ENCODE measurements at regions not wholly inside any gene's neighbourhood (a gene's known extent, or its start where the extent isn't known, plus 50 kb on each side); places are given as distances from the start of the nearest gene placed in this dataset.

DNA sequence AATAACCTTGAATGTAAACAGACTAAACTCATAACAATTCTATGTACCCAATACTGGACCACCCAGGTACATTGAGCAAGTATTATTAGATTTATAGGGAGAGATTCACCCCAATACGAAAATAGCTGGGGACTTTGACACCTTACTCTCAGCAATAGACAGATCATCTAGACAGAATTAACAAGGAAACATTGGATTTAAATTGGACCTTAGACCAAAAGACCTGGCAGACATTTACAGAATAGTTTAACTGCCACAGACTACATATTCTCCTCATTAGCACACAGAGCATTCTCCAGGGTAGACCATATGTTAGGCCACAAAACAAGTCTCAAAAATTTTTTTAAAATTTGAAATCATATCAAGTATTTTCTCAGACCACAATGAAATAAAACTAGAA lies 397.4 kb downstream of the PIK3R1 start (continued):
- TF ChIP-seq, protein P1, sequence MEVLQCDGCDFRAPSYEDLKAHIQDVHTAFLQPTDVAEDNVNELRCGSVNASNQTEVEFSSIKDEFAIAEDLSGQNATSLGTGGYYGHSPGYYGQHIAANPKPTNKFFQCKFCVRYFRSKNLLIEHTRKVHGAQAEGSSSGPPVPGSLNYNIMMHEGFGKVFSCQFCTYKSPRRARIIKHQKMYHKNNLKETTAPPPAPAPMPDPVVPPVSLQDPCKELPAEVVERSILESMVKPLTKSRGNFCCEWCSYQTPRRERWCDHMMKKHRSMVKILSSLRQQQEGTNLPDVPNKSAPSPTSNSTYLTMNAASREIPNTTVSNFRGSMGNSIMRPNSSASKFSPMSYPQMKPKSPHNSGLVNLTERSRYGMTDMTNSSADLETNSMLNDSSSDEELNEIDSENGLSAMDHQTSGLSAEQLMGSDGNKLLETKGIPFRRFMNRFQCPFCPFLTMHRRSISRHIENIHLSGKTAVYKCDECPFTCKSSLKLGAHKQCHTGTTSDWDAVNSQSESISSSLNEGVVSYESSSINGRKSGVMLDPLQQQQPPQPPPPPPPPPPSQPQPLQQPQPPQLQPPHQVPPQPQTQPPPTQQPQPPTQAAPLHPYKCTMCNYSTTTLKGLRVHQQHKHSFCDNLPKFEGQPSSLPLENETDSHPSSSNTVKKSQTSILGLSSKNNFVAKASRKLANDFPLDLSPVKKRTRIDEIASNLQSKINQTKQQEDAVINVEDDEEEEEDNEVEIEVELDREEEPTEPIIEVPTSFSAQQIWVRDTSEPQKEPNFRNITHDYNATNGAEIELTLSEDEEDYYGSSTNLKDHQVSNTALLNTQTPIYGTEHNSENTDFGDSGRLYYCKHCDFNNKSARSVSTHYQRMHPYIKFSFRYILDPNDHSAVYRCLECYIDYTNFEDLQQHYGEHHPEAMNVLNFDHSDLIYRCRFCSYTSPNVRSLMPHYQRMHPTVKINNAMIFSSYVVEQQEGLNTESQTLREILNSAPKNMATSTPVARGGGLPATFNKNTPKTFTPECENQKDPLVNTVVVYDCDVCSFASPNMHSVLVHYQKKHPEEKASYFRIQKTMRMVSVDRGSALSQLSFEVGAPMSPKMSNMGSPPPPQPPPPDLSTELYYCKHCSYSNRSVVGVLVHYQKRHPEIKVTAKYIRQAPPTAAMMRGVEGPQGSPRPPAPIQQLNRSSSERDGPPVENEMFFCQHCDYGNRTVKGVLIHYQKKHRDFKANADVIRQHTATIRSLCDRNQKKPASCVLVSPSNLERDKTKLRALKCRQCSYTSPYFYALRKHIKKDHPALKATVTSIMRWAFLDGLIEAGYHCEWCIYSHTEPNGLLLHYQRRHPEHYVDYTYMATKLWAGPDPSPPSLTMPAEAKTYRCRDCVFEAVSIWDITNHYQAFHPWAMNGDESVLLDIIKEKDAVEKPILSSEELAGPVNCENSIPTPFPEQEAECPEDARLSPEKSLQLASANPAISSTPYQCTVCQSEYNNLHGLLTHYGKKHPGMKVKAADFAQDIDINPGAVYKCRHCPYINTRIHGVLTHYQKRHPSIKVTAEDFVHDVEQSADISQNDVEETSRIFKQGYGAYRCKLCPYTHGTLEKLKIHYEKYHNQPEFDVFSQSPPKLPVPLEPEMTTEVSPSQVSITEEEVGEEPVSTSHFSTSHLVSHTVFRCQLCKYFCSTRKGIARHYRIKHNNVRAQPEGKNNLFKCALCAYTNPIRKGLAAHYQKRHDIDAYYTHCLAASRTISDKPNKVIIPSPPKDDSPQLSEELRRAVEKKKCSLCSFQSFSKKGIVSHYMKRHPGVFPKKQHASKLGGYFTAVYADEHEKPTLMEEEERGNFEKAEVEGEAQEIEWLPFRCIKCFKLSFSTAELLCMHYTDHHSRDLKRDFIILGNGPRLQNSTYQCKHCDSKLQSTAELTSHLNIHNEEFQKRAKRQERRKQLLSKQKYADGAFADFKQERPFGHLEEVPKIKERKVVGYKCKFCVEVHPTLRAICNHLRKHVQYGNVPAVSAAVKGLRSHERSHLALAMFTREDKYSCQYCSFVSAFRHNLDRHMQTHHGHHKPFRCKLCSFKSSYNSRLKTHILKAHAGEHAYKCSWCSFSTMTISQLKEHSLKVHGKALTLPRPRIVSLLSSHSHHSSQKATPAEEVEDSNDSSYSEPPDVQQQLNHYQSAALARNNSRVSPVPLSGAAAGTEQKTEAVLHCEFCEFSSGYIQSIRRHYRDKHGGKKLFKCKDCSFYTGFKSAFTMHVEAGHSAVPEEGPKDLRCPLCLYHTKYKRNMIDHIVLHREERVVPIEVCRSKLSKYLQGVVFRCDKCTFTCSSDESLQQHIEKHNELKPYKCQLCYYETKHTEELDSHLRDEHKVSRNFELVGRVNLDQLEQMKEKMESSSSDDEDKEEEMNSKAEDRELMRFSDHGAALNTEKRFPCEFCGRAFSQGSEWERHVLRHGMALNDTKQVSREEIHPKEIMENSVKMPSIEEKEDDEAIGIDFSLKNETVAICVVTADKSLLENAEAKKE (CRISPR knock-in tag; IDR thresholded peaks at IDR 0.05) = no peak
- TF ChIP-seq, protein P2, sequence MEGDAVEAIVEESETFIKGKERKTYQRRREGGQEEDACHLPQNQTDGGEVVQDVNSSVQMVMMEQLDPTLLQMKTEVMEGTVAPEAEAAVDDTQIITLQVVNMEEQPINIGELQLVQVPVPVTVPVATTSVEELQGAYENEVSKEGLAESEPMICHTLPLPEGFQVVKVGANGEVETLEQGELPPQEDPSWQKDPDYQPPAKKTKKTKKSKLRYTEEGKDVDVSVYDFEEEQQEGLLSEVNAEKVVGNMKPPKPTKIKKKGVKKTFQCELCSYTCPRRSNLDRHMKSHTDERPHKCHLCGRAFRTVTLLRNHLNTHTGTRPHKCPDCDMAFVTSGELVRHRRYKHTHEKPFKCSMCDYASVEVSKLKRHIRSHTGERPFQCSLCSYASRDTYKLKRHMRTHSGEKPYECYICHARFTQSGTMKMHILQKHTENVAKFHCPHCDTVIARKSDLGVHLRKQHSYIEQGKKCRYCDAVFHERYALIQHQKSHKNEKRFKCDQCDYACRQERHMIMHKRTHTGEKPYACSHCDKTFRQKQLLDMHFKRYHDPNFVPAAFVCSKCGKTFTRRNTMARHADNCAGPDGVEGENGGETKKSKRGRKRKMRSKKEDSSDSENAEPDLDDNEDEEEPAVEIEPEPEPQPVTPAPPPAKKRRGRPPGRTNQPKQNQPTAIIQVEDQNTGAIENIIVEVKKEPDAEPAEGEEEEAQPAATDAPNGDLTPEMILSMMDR (conservative IDR thresholded peaks at IDR 0.05; ENCODE audit: low read depth in 2 of 2) = no peak
- no peak for TF ChIP-seq EZH2phosphoT487 (IDR thresholded peaks at IDR 0.05; ENCODE audit: unreplicated experiment)
- TF ChIP-seq POLR2AphosphoS5 (IDR thresholded peaks at IDR 0.05; ENCODE audit: low read depth) = no peak
- no peak for TF ChIP-seq ZNF114 (CRISPR knock-in tag; IDR thresholded peaks at IDR 0.05)
- no peak for TF ChIP-seq STAT1 (IDR thresholded peaks at IDR 0.05; ENCODE audit: unreplicated experiment)
- TF ChIP-seq EZH2 (IDR thresholded peaks at IDR 0.05; ENCODE audit: low read depth, unreplicated experiment) = no peak
- no peak for TF ChIP-seq CREB1 (CRISPR knock-in tag; IDR thresholded peaks at IDR 0.05; ENCODE audit: low read depth)

DNA sequence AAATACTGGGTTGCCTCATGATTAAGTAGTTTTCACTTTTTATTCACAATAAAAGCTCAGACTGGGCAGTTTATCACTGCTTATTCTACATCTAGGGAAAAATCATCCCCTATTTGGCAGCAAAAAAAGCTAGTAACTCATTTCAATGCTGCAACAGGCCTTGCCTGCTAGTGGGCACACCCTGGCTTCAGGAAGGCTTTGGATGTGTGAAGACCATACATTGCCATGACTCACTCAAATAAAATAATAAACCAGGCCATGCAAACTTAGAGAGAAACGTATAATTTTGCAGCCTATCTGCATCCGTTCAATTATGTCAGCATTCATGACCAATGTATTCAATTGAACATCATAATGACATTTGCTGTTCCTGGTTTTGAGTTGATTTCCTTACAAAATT lies 402.9 kb downstream of the PIK3R1 start:
- Histone ChIP-seq H3K27me3 (ENCODE audit: insufficient read depth) (no peaks in the 10 kb centered on the region), H3K9me2 (ENCODE audit: insufficient read depth) (no peaks in the 10 kb centered on the region; the same call in 1 of the 2 replicates), H3K36me3 (ENCODE audit: insufficient read depth) (no peaks in the 10 kb centered on the region), H4K20me1 (replicated peaks; ENCODE audit: insufficient read depth) (no peaks in the 10 kb centered on the region), H3F3A (replicated peaks; ENCODE audit: low read depth) (no peaks in the 10 kb centered on the region), H3K4me1 (ENCODE audit: insufficient read depth) (no peaks in the 10 kb centered on the region), H3K27ac (ENCODE audit: low read depth) (no peak overlapping the region), H3K79me2 (replicated peaks; ENCODE audit: insufficient read depth) (no peaks in the 10 kb centered on the region), H3K4me3 (no peak overlapping the region), H3K4me2 (no peak overlapping the region), H2AFZ (no peak overlapping the region)
- Mint-ChIP-seq H3K27me3 (ENCODE audit: insufficient read depth, low read depth, poor library complexity) (no peaks in the 10 kb centered on the region), H3K4me3 (no peak overlapping the region), H3K9me3 (peaks cover 5% of the 10 kb centered on the region; the same call in 2 of the 3 replicates), H3K36me3 (ENCODE audit: low read depth) (no peaks in the 10 kb centered on the region), H3K4me1 (no peaks in the 10 kb centered on the region), H3K27ac (no peak overlapping the region)
- TF ChIP-seq, protein P1 (CRISPR knock-in tag; IDR thresholded peaks at IDR 0.05) = no peak
- TF ChIP-seq EZH2phosphoT487 (IDR thresholded peaks at IDR 0.05; ENCODE audit: unreplicated experiment) = no peak
- DNase-seq (ENCODE audit: low spot score) = no peak
- no peak for ATAC-seq

Measured in GM23338 (cell line).